Non-pigmented ciliary epithelial cell (primary cell): ENCODE measurements at regions not wholly inside any gene's neighbourhood (a gene's known extent, or its start where the extent isn't known, plus 50 kb on each side); places are given as distances from the start of the nearest gene placed in this dataset.
"Not testable (repeated sequence)": the region's sequence is repeated elsewhere in the genome, so short reads cannot be mapped to it uniquely, and the experiment has no call there.

ENCODE experiments used
- DNase-seq: peaks from one replicate; pipeline ENCODE4 v3.0.0-alpha.2; 2010; ENCODE audit warnings: low read depth

GRCh38 chr1:188749275-188749674 is 1728.4 kb downstream of the BRINP3 start:
- DNase-seq: not testable (repeated sequence)

- DNase-seq: not testable (repeated sequence)
Observed at GRCh38 chr1:188752027-188752426, 1725.6 kb downstream of the BRINP3 start.

- not testable (repeated sequence) for DNase-seq
Observed at GRCh38 chr1:188757747-188758146, 1719.9 kb downstream of the BRINP3 start.

DNA sequence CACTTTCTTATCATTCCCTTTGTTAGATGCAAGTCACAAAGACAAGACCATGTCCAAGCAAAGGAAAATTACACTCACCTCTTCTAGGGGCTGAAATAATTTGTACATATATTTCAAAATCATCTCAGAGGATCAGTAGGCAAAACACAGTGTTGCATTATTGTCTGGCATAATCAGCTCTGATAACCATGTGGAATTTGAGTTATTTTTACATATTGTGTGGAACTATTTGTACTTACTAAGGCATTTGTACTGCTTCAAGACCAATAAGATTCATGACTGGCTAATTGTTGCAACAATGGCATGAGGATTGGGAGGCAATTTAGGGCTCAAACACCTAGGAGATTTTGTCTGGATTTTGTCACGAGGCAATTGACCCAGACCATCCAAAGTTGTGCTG is 1716.4 kb downstream of the BRINP3 start:
- DNase-seq: no peak

GRCh38 chr1:188762166-188762743 is 1715.4 kb downstream of the BRINP3 start:
- no peak for DNase-seq

GRCh38 chr1:188763541-188763940 is 1714.1 kb downstream of the BRINP3 start:
- DNase-seq: no peak

- no peak for DNase-seq
Observed at GRCh38 chr1:188769181-188769580, 1708.5 kb downstream of the BRINP3 start.

DNA sequence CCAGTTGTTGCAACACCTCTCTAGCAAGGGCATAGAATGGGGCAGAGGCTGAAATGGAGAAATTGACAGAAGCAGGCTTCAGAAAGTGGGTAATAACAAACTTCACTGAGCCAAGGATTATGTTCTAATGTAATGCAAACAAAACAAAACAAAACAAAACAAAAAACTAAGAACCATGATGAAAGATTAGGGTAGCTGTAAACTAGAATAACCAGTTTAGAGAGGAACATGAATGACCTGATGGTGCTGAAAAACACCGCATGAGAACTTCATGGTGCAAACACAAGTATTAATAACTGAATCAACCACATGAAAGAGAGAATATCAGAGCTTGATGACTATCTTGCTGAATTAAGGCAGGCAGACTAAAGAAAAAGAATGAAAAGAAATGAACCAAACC is 1707.7 kb downstream of the BRINP3 start:
- DNase-seq: no peak

- DNase-seq: peak; percentile 4
Observed at GRCh38 chr1:188778578-188778977, 1699.1 kb downstream of the BRINP3 start.

- peak; percentile 4 for DNase-seq
Observed at GRCh38 chr1:188782220-188782841, 1695.3 kb downstream of the BRINP3 start.

GRCh38 chr1:188794969-188795368 is 1682.7 kb downstream of the BRINP3 start:
- no peak for DNase-seq

DNA sequence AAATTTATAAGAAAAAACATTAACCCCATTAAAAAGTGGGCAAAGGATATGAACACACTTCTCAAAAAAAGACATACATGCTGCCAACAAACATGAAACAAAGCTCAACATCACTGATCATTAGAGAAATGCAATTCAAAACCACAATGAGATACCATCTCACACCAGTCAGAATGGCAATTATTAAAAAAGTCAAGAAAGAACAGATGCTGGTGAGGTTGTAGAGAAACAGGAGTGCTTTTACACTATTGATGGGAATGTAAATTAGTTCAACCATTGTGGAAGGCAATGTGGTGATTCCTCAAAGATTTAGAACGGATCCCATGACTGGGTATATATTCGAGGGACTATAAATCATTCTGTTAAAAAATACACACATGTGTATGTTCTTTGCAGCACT is 1665.5 kb downstream of the BRINP3 start:
- DNase-seq: not testable (repeated sequence)

- not testable (repeated sequence) for DNase-seq
Observed at GRCh38 chr1:188812836-188813573, 1664.7 kb downstream of the BRINP3 start.

GRCh38 chr1:188817814-188818213 is 1659.8 kb downstream of the BRINP3 start:
- DNase-seq: no peak

- no peak for DNase-seq
Observed at GRCh38 chr1:188822248-188822647, 1655.4 kb downstream of the BRINP3 start.

DNA sequence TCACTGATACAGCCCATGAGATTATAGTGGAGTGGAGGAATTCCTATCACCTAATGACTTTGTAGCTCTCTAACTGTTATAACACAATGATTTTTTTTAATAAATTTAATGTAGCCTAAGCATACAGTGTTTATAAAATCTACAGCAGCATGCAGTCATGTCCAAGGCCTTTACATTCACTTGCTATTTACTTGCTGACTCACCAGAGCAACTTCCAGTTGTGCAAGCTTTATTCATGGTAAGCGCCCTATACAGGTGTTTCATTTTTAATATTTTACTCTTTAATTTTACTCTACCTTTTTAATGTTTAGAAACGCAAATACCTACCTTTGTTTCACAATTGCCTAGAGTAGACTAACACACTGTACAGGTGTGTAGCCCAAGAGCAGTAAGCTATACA is 1652.2 kb downstream of the BRINP3 start:
- no peak for DNase-seq

DNA sequence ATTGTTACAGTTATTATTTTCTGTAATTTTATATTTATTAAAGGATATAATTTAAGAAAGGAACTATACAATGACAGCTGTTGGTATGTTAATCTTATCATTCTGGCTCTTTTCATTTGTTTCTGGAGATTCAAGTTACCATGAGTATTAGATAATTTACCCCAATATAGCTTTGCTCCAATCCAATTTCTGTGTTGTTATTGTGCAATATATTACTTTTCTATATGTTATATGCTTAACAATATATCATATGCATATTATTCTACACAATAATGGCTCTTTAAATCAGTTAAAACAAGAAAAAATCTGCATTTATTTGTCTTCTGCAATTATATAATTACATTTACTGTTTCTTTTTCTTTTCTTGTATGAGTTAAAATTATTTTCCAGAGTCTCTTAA is 1650.9 kb downstream of the BRINP3 start:
- DNase-seq: no peak

- no peak for DNase-seq
Observed at GRCh38 chr1:188827400-188827799, 1650.3 kb downstream of the BRINP3 start.

DNA sequence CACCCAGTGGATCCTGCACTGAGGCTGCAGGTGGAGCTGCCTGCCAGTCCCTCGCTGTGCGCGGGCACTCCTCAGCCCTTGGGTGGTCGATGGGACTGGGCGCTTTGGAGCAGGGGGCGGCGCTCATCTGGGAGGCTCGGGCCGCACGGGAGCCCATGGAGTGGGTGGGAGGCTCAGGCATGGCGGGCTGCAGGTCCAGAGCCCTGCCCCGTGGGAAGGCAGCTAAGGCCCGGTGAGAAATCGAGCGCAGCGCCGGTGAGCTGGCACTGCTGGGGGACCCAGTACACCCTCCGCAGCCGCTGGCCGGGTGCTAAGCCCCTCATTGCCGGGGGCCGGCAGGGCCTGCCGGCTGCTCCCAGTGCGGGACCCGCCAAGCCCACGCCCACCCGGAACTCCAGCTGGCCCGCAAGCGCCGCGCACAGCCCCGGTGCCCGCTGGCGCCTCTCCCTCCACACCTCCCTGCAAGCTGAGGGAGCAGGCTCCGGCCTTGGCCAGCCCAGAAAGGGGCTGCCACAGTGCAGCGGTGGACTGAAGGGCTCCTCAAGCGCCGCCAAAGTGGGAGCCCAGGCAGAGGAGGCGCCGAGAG is 1636.5 kb downstream of the BRINP3 start:
- DNase-seq: not testable (repeated sequence)

DNA sequence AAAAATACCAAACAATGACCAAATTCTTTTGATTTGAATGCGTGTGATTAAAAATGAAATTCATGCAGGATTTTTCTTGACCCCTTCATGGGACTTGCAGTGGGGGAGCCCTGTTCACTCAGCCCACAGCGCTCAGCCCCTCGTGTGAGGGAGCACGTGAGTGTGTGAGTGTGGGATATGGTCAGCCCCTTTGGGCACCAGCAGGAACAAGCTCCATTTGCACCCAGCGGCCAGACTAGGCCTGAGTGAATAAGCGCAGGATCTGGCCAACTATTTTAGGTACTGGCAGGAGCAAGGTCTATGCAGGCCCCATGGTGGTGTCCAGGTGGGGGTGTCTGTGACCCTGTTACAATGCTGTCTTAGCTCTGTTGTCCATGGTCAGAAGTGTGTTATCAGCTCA is 1631.2 kb downstream of the BRINP3 start:
- no peak for DNase-seq

- no peak for DNase-seq
Observed at GRCh38 chr1:188857526-188858087, 1620.1 kb downstream of the BRINP3 start.

GRCh38 chr1:188867614-188868013 is 1610.0 kb downstream of the BRINP3 start:
- no peak for DNase-seq

DNA sequence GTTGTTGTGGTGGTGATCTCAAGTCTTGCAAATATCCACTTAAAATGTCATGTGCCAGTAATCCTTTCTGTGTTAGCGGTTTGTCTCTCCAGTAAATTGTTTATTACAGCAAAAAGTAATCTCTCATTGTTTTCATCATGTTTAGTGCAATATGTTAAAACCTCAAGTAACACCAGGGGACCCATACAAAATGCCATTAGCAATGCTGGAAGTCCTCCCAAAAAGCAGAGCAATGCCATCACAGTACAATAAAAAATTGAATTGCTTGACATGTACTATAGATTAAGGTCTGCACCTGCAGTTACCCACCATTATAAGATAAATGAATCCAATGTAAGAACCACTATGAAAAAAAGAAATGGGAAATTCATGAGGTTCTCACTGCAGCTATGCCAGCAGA is 1606.5 kb downstream of the BRINP3 start:
- no peak for DNase-seq
